ENCODE measurements at regions not wholly inside any gene's neighbourhood (a gene's known extent, or its start where the extent isn't known, plus 50 kb on each side); places are given as distances from the start of the nearest gene placed in this dataset.

DNA sequence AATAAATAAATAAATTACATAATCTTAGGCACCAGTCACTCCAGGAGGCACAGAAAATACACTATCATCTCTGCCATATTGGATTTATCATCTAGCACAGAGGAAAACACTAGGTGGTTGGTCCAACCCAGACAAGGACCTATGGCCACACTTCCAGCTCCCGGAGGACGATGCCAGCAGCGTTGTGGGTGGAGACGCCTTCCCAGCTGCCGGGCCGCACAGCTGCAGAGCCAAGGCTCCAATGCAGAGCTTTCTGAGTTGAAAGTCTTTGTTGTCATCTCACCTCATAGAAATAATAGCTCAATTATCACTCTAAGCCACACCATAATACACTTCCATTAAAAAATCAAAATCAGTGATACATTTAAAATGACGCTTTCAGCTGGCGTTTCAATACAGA lies 457.1 kb upstream of the SALL3 start:
- TF ChIP-seq SUZ12 (IDR thresholded peaks at IDR 0.05) (no peak), ZNF384 (IDR thresholded peaks at IDR 0.05) (no peak), BHLHE40 (IDR thresholded peaks at IDR 0.05; ENCODE audit: borderline replicate concordance) (no peak), CTBP1 (IDR thresholded peaks at IDR 0.05; ENCODE audit: borderline replicate concordance) (no peak), TARDBP (IDR thresholded peaks at IDR 0.05) (no peak), ARNT (IDR thresholded peaks at IDR 0.05) (no peak), FOXA1 (IDR thresholded peaks at IDR 0.05) (no peak), ELF4 (IDR thresholded peaks at IDR 0.05) (no peak), SP1 (IDR thresholded peaks at IDR 0.05) (no peak), FOXM1 (IDR thresholded peaks at IDR 0.05; ENCODE audit: borderline replicate concordance) (no peak), FOXK2 (IDR thresholded peaks at IDR 0.05) (no peak), HDGF (IDR thresholded peaks at IDR 0.05; ENCODE audit: borderline replicate concordance) (no peak), LEF1 (IDR thresholded peaks at IDR 0.05; ENCODE audit: borderline replicate concordance) (no peak)
